ENCODE measurements at regions not wholly inside any gene's neighbourhood (a gene's known extent, or its start where the extent isn't known, plus 50 kb on each side); places are given as distances from the start of the nearest gene placed in this dataset.

GRCh38 chr5:128749136-128749898 is 211.3 kb upstream of the FBN2 start:
- no peak for DNase-seq

- no peak for DNase-seq
Measured at GRCh38 chr5:128750155-128750554, 212.1 kb upstream of the FBN2 start.

- no peak for DNase-seq
Measured at GRCh38 chr5:128757196-128757959, 207.9 kb upstream of the SLC27A6 start.

- no peak for DNase-seq
Measured at GRCh38 chr5:128762661-128763306, 202.5 kb upstream of the SLC27A6 start.

- no peak for DNase-seq
Measured at GRCh38 chr5:128763321-128763720, 202.0 kb upstream of the SLC27A6 start.

GRCh38 chr5:128764601-128765310 is 200.5 kb upstream of the SLC27A6 start:
- DNase-seq: no peak

- no peak for DNase-seq
Measured at GRCh38 chr5:128765448-128766061, 199.7 kb upstream of the SLC27A6 start.

GRCh38 chr5:128766406-128766805 is 198.9 kb upstream of the SLC27A6 start:
- no peak for DNase-seq

GRCh38 chr5:128770907-128771306 is 194.4 kb upstream of the SLC27A6 start:
- DNase-seq: no peak

- DNase-seq: no peak
Measured at GRCh38 chr5:128772356-128772755, 192.9 kb upstream of the SLC27A6 start.

GRCh38 chr5:128773378-128773777 is 191.9 kb upstream of the SLC27A6 start:
- no peak for DNase-seq

GRCh38 chr5:128774605-128775004 is 190.7 kb upstream of the SLC27A6 start:
- no peak for DNase-seq

- no peak for DNase-seq
Measured at GRCh38 chr5:128775558-128775957, 189.7 kb upstream of the SLC27A6 start.

GRCh38 chr5:128777052-128777451 is 188.2 kb upstream of the SLC27A6 start:
- DNase-seq: no peak

GRCh38 chr5:128778474-128778873 is 186.8 kb upstream of the SLC27A6 start:
- DNase-seq: no peak

GRCh38 chr5:128782446-128782845 is 182.8 kb upstream of the SLC27A6 start:
- peak; percentile 72 for DNase-seq

GRCh38 chr5:128784726-128785125 is 180.6 kb upstream of the SLC27A6 start:
- no peak for DNase-seq

- no peak for DNase-seq
Measured at GRCh38 chr5:128791312-128791711, 174.0 kb upstream of the SLC27A6 start.

- no peak for DNase-seq
Measured at GRCh38 chr5:128796506-128796905, 168.8 kb upstream of the SLC27A6 start.

GRCh38 chr5:128798871-128799270 is 166.4 kb upstream of the SLC27A6 start:
- no peak for DNase-seq

GRCh38 chr5:128799945-128800344 is 165.3 kb upstream of the SLC27A6 start:
- DNase-seq: no peak

- DNase-seq: no peak
Measured at GRCh38 chr5:128800377-128800776, 164.9 kb upstream of the SLC27A6 start.

All from amniotic stem cell (primary cell).